ENCODE measurements at regions not wholly inside any gene's neighbourhood (a gene's known extent, or its start where the extent isn't known, plus 50 kb on each side); places are given as distances from the start of the nearest gene placed in this dataset.

- TF ChIP-seq CTCF (conservative IDR thresholded peaks at IDR 0.05; ENCODE audit: low read depth, low read length), result no peak
- no peak for DNase-seq (ENCODE audit: low read depth)
- no peak overlapping the region for H3K4me3 ChIP-seq (ENCODE audit: low read depth, low read length)
These were observed 186.9 kb upstream of the CNTN1 start for GRCh38 chr12:40505327-40505726.

DNA sequence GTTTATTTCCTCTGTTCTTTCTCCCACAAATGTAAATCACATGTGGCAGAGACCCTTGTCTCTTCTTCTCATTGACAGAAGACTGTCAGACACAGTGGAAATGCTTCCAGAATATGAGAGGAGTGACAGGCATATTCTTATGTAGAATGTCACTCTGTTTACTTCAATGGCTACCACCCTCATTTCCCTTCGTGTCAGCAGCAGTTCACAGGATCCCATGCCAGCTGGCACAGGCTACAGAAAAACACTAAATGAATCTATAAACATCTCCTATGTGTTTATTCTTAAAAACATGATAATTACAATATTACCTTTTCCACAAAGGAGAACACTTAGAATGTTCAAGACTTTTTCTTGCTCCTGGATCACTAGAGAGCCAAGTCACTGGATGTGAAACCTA lies 183.8 kb upstream of the CNTN1 start:
- no peak for TF ChIP-seq CTCF (conservative IDR thresholded peaks at IDR 0.05; ENCODE audit: low read depth, low read length)
- DNase-seq (ENCODE audit: low read depth), result no peak
- H3K4me3 ChIP-seq (ENCODE audit: low read depth, low read length), result no peak overlapping the region

GRCh38 chr12:40511341-40511740 lies 180.9 kb upstream of the CNTN1 start:
- no peak for DNase-seq (ENCODE audit: low read depth)
- H3K4me3 ChIP-seq (ENCODE audit: low read depth, low read length), result no peak overlapping the region

GRCh38 chr12:40515041-40515816 lies 177.0 kb upstream of the CNTN1 start:
- no peak overlapping the region for H3K4me3 ChIP-seq (ENCODE audit: low read depth, low read length)
- TF ChIP-seq CTCF (conservative IDR thresholded peaks at IDR 0.05; ENCODE audit: low read depth, low read length), result no peak
- DNase-seq (ENCODE audit: low read depth), result no peak

More at GRCh38 chr12:40511341-40511740, 180.9 kb upstream of the CNTN1 start:
- no peak for TF ChIP-seq CTCF (conservative IDR thresholded peaks at IDR 0.05; ENCODE audit: low read depth, low read length)

DNA sequence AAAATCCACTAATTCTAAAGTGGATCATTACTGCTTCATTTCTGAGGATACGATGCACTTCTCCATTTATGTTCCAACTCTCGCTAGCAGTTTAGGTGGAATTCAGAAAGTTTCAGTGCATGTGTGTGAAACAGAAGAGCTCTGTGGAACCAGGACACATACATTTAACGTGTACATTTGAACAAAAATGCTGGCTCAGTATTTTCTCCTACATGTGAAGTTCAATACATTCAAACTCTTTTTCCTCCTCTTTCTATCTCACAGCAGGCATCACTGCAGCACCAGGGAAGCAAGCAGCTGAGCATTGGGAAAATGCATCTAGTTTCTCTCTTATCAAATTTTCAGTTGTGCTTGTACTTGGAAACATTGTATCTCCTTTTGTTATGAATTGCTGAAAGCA lies 169.4 kb upstream of the CNTN1 start:
- no peak for DNase-seq (ENCODE audit: low read depth)
- no peak overlapping the region for H3K4me3 ChIP-seq (ENCODE audit: low read depth, low read length)
- TF ChIP-seq CTCF (conservative IDR thresholded peaks at IDR 0.05; ENCODE audit: low read depth, low read length), result no peak

DNA sequence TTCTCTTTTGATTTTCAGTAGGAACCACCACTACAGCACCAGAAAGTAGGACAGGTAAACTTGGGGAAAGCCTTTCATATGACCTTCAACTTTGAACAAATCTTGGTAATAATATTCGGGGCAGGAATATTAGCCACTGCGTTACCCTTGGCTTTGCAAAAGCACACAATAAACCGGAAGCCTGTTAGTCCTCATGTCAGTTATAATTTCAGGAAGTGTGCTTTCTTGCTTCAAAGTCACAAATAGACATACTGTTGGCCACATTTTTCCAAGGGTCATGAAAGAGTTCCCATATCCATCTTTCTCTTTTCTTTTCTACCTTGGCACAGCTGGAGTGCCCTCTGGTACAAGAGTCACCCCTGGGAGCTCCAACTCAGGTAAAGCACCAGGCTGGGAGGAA lies 167.2 kb upstream of the CNTN1 start:
- DNase-seq (ENCODE audit: low read depth), result no peak
- TF ChIP-seq CTCF (conservative IDR thresholded peaks at IDR 0.05; ENCODE audit: low read depth, low read length), result no peak

GRCh38 chr12:40534828-40535227 lies 157.4 kb upstream of the CNTN1 start:
- no peak for DNase-seq (ENCODE audit: low read depth)
- H3K4me3 ChIP-seq (ENCODE audit: low read depth, low read length), result no peak overlapping the region
- TF ChIP-seq CTCF (conservative IDR thresholded peaks at IDR 0.05; ENCODE audit: low read depth, low read length), result no peak

More for the DNA sequence above, 167.2 kb upstream of the CNTN1 start:
- H3K4me3 ChIP-seq (ENCODE audit: low read depth, low read length), result no peak overlapping the region
